ENCODE measurements at regions not wholly inside any gene's neighbourhood (a gene's known extent, or its start where the extent isn't known, plus 50 kb on each side); places are given as distances from the start of the nearest gene placed in this dataset.

DNA sequence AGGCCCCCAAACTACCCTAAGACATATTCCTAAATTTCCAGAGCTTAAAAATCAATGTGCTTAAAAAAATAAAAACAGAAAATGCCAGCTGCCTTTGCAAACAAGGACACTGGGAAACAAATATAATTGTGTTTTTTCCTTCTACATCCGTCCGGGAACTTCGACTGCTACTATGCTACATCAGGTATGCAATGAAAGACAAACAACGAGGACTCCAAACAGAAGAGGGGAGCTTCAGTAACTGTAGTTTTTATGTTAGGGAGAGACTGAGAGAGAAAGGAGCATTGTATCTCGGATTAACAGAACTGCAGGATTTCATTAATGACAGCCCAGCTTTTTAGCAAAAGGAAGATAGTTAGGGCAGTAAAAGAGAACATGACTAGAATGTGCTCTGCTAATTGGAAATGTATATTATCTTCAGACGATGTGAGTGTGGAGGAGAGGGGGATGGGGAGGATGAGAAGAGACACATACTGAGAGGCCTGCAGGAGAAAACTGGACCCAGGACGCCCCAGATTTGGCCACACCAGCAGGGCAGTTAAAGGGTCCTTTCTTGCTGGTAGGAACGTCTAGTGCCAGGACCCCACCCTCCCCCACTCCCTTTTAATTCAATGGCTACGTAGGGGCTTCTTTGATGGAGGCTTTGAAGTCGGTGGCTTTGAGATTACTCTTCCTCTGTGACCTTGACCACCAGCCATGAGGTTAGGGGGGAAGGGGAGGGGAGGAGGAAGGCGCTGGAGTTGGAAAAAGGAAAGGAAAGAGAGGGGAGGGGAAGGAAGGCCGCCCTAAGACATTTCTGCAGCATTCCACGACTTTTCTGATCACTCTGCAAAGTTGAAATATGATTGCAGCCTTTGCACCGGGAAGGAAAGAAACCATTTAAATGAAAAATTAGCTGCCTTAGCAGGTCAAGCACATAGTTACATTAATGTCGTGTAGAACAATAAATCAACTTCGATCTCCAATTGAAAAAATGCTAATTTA lies 187.1 kb downstream of the BLID start:
- Mint-ChIP-seq H3K27ac (no peak overlapping the region), H3K9me3 (ENCODE audit: low read depth) (no peaks in the 10 kb centered on the region), H3K4me3 (ENCODE audit: low read depth) (no peak overlapping the region), H3K36me3 (ENCODE audit: insufficient read depth) (no peaks in the 10 kb centered on the region), H3K4me1 (ENCODE audit: low read depth) (peaks cover 2% of the 10 kb centered on the region), H3K27me3 (peaks cover 11% of the 10 kb centered on the region)
- no peak for DNase-seq (ENCODE audit: low spot score, unreplicated experiment)
- no peak for TF ChIP-seq CTCF (IDR thresholded peaks at IDR 0.05; ENCODE audit: unreplicated experiment)

GRCh38 chr11:121927789-121928188 lies 188.2 kb downstream of the BLID start:
- peaks cover 2% of the 10 kb centered on the region for H3K4me1 Mint-ChIP-seq (ENCODE audit: low read depth)
- no peaks in the 10 kb centered on the region for H3K9me3 Mint-ChIP-seq (ENCODE audit: low read depth)
- H3K36me3 Mint-ChIP-seq (ENCODE audit: insufficient read depth): no peaks in the 10 kb centered on the region
- no peak overlapping the region for H3K27ac Mint-ChIP-seq
- H3K27me3 Mint-ChIP-seq: peaks cover 11% of the 10 kb centered on the region
- no peak for TF ChIP-seq CTCF (IDR thresholded peaks at IDR 0.05; ENCODE audit: unreplicated experiment)
- H3K4me3 Mint-ChIP-seq (ENCODE audit: low read depth): no peak overlapping the region
- DNase-seq (ENCODE audit: low spot score, unreplicated experiment): no peak

GRCh38 chr11:121927097-121927785 lies 188.8 kb downstream of the BLID start:
- DNase-seq (ENCODE audit: low spot score, unreplicated experiment): no peak
- no peak overlapping the region for H3K4me3 Mint-ChIP-seq (ENCODE audit: low read depth)

DNA sequence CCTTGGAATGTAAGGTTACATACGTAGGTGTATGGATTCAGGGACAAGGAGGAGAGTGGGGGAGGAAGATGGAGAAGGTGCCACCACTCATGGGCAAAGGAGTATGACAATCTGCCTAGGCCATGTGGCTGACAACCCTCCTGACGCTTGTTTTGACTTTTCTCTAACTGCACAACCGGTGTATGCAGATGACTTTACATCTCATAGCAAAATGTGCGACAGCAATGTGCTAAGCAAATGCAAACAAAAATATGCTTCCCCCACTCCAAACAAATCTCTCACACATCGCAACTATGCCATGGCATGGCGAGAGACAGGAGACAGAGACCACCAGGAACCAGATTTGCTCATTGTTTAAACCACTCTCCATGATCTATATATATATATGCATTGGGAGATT lies 191.8 kb downstream of the BLID start:
- Mint-ChIP-seq H3K4me3 (ENCODE audit: low read depth) (no peak overlapping the region), H3K4me1 (ENCODE audit: low read depth) (no peaks in the 10 kb centered on the region), H3K9me3 (ENCODE audit: low read depth) (no peaks in the 10 kb centered on the region), H3K27ac (no peak overlapping the region), H3K27me3 (peaks cover 15% of the 10 kb centered on the region), H3K36me3 (ENCODE audit: insufficient read depth) (no peaks in the 10 kb centered on the region)
- DNase-seq (ENCODE audit: low spot score, unreplicated experiment): no peak
- TF ChIP-seq CTCF (IDR thresholded peaks at IDR 0.05; ENCODE audit: unreplicated experiment): no peak

More at GRCh38 chr11:121927097-121927785, 188.8 kb downstream of the BLID start:
- H3K27ac Mint-ChIP-seq: no peak overlapping the region
- peaks cover 11% of the 10 kb centered on the region for H3K27me3 Mint-ChIP-seq
- no peaks in the 10 kb centered on the region for H3K9me3 Mint-ChIP-seq (ENCODE audit: low read depth)
- H3K36me3 Mint-ChIP-seq (ENCODE audit: insufficient read depth): no peaks in the 10 kb centered on the region
- H3K4me1 Mint-ChIP-seq (ENCODE audit: low read depth): peaks cover 2% of the 10 kb centered on the region
- no peak for TF ChIP-seq CTCF (IDR thresholded peaks at IDR 0.05; ENCODE audit: unreplicated experiment)

DNA sequence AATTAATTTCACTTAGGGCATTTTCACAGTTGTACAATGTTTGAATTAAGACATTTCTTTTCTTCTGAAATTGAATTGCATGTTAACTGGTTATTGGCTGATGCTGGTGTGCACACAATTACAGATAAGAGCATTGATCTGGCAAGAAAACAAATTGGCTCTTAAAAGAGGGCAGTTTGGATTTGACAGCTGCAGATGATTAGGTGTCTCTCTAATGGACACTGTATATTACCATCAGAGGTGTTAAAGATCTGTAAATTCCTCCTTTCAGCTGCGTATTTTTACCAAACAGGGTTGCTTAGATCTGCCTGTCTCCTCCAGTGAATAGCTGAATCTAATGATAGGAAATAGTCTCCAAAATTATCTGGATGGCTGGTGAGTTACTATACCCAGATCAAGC lies 198.5 kb downstream of the BLID start:
- Mint-ChIP-seq H3K36me3 (ENCODE audit: insufficient read depth) (no peaks in the 10 kb centered on the region), H3K4me3 (ENCODE audit: low read depth) (no peak overlapping the region), H3K27ac (no peak overlapping the region), H3K9me3 (ENCODE audit: low read depth) (no peaks in the 10 kb centered on the region), H3K27me3 (peaks cover 4% of the 10 kb centered on the region), H3K4me1 (ENCODE audit: low read depth) (no peaks in the 10 kb centered on the region)
- TF ChIP-seq CTCF (IDR thresholded peaks at IDR 0.05; ENCODE audit: unreplicated experiment): no peak
- DNase-seq (ENCODE audit: low spot score, unreplicated experiment): no peak

Data from progenitor cell of endocrine pancreas (in vitro differentiated cells).